ENCODE measurements at regions not wholly inside any gene's neighbourhood (a gene's known extent, or its start where the extent isn't known, plus 50 kb on each side); places are given as distances from the start of the nearest gene placed in this dataset.

DNA sequence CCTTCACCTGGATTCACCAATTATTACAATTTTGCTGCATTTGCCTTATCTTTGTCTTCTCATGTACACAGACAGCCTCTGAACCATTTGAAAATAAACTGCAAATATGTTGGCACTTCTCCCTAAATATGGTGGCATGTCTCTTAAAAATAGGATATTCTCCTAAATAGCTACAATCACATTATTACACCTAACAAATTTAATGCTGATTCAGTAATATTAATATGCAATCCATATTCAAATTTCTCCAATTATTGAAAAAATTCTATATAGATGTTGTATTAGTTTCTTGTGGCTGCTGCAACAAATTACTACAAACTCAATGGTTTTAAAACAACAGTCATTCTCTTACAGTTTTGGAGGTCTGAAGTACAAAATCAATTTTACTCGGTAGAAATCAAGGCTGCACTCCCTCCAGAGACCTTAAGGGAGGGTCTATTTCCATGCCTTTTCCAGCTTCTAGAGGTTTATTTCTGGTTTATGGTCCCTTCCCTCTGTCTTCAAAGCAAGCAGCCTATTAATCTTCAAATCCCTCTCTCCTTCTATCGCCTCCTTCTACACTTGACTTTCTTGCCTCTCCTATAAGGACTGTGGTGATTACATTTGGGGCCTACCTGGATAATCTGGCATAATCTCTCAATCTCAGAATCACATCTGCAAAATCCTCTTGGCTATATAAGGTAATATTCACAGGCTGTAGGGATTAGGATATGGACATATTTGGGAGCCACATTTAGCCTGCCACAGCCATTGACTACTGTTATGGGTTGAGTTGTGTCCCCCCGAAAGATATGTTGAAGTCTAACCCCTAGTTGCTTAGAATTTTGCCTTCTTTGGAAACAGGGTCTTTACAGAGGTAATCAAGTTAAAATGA lies 52.5 kb upstream of the BOLA1 start:
- TF ChIP-seq CTCF (IDR thresholded peaks at IDR 0.05; ENCODE audit: low read depth, low read length) (no peak), EZH2phosphoT487 (IDR thresholded peaks at IDR 0.05; ENCODE audit: low read depth) (no peak)

Data from OCI-LY3 (cell line).